ENCODE measurements at regions not wholly inside any gene's neighbourhood (a gene's known extent, or its start where the extent isn't known, plus 50 kb on each side); places are given as distances from the start of the nearest gene placed in this dataset.

DNA sequence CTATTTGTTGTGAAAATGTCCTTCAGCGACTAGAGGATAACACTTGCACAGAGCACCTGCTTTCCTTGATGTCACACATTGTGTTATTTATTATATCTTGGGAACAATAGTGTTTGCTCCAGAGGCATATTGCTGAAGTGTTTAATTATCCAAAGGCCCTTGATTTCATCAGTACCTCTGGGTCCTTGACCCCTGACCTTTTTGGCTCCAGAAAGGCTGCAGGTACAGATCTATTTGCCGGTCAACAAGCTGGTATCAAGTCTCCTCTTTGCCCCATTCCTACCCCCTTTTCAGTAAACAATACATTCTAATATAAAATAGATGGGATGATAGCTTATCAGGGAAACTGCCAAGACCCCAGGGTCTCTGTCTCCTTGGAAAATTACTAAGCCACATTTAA is 206.8 kb downstream of the DACT1 start:
- Mint-ChIP-seq H3K4me1 (peaks cover 24% of the 10 kb centered on the region), H3K36me3 (no peaks in the 10 kb centered on the region)
- H3K27ac ChIP-seq = no peak overlapping the region

DNA sequence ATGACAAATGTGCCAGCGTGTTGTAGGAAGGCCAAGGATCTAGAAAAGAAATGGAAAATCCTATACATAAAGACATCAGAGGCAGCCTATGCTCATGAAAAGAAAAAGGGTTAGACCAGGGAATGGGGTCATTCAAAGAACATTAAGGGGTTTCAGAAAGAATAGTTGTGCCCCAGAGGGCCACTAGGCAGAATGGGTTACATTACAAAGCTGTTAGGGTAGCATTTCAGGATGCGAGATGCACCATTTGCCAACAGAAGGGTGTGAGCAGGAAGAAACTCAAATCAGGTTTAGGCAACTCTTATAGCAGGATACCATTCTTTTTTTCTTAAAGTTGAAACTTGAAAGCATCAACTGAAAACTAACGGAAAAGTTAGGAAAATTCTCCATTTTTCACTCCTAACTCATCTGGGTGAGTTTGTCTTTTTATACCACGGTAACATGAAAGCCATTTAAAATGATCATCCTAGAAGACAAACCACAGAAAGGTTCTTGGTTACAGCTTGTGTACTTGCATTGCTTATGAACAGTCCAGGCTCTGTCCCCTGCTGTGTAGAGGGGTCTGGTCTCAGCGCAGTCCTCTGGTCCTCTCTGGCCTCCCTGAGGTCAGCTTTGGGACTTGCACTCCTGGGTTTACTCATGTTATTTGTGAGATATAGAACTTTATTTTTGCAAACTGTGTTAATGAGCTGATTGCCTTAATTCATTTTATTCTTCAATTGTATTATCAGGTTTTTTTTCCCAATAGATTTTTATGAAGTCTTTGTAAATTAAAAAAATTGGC is 209.1 kb downstream of the DACT1 start:
- TF ChIP-seq, protein P1, sequence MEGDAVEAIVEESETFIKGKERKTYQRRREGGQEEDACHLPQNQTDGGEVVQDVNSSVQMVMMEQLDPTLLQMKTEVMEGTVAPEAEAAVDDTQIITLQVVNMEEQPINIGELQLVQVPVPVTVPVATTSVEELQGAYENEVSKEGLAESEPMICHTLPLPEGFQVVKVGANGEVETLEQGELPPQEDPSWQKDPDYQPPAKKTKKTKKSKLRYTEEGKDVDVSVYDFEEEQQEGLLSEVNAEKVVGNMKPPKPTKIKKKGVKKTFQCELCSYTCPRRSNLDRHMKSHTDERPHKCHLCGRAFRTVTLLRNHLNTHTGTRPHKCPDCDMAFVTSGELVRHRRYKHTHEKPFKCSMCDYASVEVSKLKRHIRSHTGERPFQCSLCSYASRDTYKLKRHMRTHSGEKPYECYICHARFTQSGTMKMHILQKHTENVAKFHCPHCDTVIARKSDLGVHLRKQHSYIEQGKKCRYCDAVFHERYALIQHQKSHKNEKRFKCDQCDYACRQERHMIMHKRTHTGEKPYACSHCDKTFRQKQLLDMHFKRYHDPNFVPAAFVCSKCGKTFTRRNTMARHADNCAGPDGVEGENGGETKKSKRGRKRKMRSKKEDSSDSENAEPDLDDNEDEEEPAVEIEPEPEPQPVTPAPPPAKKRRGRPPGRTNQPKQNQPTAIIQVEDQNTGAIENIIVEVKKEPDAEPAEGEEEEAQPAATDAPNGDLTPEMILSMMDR (IDR thresholded peaks at IDR 0.05) = no peak
- TF ChIP-seq EZH2phosphoT487 (IDR thresholded peaks at IDR 0.05) (no peak), EZH2 (IDR thresholded peaks at IDR 0.05) (no peak)
- Histone ChIP-seq H3K27ac (no peak overlapping the region), H2AFZ (replicated peaks) (no peak overlapping the region), H3F3A (ENCODE audit: low read depth) (no peaks in the 10 kb centered on the region), H3K36me3 (no peaks in the 10 kb centered on the region), H3K4me2 (no peak overlapping the region), H3K4me1 (peaks cover 12% of the 10 kb centered on the region), H3K27me3 (no peaks in the 10 kb centered on the region), H3K79me2 (ENCODE audit: low read depth) (no peaks in the 10 kb centered on the region), H3K4me3 (no peak overlapping the region), H3K9ac (no peak overlapping the region), H4K20me1 (ENCODE audit: low read depth) (no peaks in the 10 kb centered on the region), H3K9me3 (ENCODE audit: low read depth) (no peaks in the 10 kb centered on the region)
- Mint-ChIP-seq H3K27me3 (ENCODE audit: insufficient read depth, low read depth) (no peaks in the 10 kb centered on the region), H3K36me3 (no peaks in the 10 kb centered on the region), H3K27ac (peak overlapping the region; percentile 34), H3K9me3 (peaks cover 3% of the 10 kb centered on the region), H3K4me3 (no peak overlapping the region), H3K4me1 (peaks cover 16% of the 10 kb centered on the region)
- DNase-seq (ENCODE audit: low spot score) = peak; percentile 24

More for the DNA sequence above, 206.8 kb downstream of the DACT1 start:
- H3F3A ChIP-seq (ENCODE audit: low read depth) = no peaks in the 10 kb centered on the region
- no peaks in the 10 kb centered on the region for H3K9me3 ChIP-seq (ENCODE audit: low read depth)
- H3K36me3 ChIP-seq = no peaks in the 10 kb centered on the region
- no peaks in the 10 kb centered on the region for H3K79me2 ChIP-seq (ENCODE audit: low read depth)
- no peak overlapping the region for H3K4me3 Mint-ChIP-seq
- H3K27me3 Mint-ChIP-seq (ENCODE audit: insufficient read depth, low read depth) = no peaks in the 10 kb centered on the region
- no peaks in the 10 kb centered on the region for H3K27me3 ChIP-seq
- H3K4me1 ChIP-seq = peaks cover 21% of the 10 kb centered on the region
- H3K4me3 ChIP-seq = no peak overlapping the region
- TF ChIP-seq, protein P1 (IDR thresholded peaks at IDR 0.05) = no peak
- TF ChIP-seq EZH2phosphoT487 (IDR thresholded peaks at IDR 0.05) (no peak), EZH2 (IDR thresholded peaks at IDR 0.05) (no peak)
- no peak overlapping the region for H3K9ac ChIP-seq
- no peak for DNase-seq (ENCODE audit: low spot score)
- no peak overlapping the region for H2AFZ ChIP-seq (replicated peaks)
- H4K20me1 ChIP-seq (ENCODE audit: low read depth) = no peaks in the 10 kb centered on the region
- H3K4me2 ChIP-seq = no peak overlapping the region
- H3K27ac Mint-ChIP-seq = no peak overlapping the region
- no peaks in the 10 kb centered on the region for H3K9me3 Mint-ChIP-seq

DNA sequence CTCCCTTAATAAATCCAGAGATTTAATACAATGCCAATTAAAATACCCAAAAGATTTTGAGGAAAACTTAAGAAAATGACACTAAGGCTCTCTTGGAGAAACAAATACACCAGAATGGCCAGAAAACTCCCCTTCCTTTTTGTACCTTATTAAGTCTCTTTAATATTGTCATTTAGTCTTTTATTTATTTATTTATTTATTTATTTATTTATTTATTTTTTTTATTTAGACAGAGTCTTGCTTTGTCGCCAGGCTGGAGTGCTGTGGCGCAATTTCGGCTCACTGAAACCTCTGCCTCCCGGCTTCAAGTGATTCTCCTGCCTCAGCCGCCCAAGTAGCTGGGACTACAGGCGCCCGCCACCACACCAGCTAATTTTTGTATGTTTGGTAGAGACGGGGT is 210.6 kb downstream of the DACT1 start:
- H3K36me3 ChIP-seq = no peaks in the 10 kb centered on the region
- Mint-ChIP-seq H3K27me3 (ENCODE audit: insufficient read depth, low read depth) (no peaks in the 10 kb centered on the region), H3K4me3 (no peak overlapping the region), H3K36me3 (no peaks in the 10 kb centered on the region), H3K27ac (no peak overlapping the region), H3K4me1 (peaks cover 16% of the 10 kb centered on the region), H3K9me3 (peaks cover 3% of the 10 kb centered on the region)
- H2AFZ ChIP-seq (replicated peaks) = no peak overlapping the region
- peaks cover 12% of the 10 kb centered on the region for H3K4me1 ChIP-seq
- no peak overlapping the region for H3K4me3 ChIP-seq
- no peak overlapping the region for H3K27ac ChIP-seq
- TF ChIP-seq EZH2phosphoT487 (IDR thresholded peaks at IDR 0.05) (no peak), EZH2 (IDR thresholded peaks at IDR 0.05) (no peak)
- TF ChIP-seq, protein P1 (IDR thresholded peaks at IDR 0.05) = no peak
- no peak overlapping the region for H3K9ac ChIP-seq
- no peaks in the 10 kb centered on the region for H3K79me2 ChIP-seq (ENCODE audit: low read depth)
- no peak overlapping the region for H3K4me2 ChIP-seq
- H3F3A ChIP-seq (ENCODE audit: low read depth) = no peaks in the 10 kb centered on the region
- no peaks in the 10 kb centered on the region for H3K27me3 ChIP-seq
- no peaks in the 10 kb centered on the region for H4K20me1 ChIP-seq (ENCODE audit: low read depth)
- DNase-seq (ENCODE audit: low spot score) = no peak
- no peaks in the 10 kb centered on the region for H3K9me3 ChIP-seq (ENCODE audit: low read depth)

Measured in neural progenitor cell (in vitro differentiated cells).